PFSK-1 (cell line): ENCODE measurements at regions not wholly inside any gene's neighbourhood (a gene's known extent, or its start where the extent isn't known, plus 50 kb on each side); places are given as distances from the start of the nearest gene placed in this dataset.

Experiments
- FOXP2 ChIP-seq: optimal IDR thresholded peaks from 2 replicates; pipeline ENCODE3; 2011; ENCODE audit warnings: borderline replicate concordance, control low read depth, inconsistent platforms; ENCODE audit not compliant: insufficient read depth; ENCODE audit errors: extremely low read length, extremely low read depth
- POLR2AphosphoS5 ChIP-seq: IDR thresholded peaks from 2 replicates; pipeline ENCODE4 v1.6.1; 2012; ENCODE audit warnings: low read depth, mild to moderate bottlenecking, control low read depth, low read length, moderate library complexity
- REST ChIP-seq, 2 experiments: IDR thresholded peaks; 2 replicates each; pipeline versions ENCODE4 v1.6.1 to v1.8.0; 2011 to 2012; ENCODE audit warnings: low read depth in 2 of 2, low read length in 2 of 2, control low read depth in 1 of 2, inconsistent platforms in 1 of 2, mild to moderate bottlenecking in 1 of 2, moderate library complexity in 1 of 2; ENCODE audit not compliant: insufficient read depth in 1 of 2
- SIN3A ChIP-seq: IDR thresholded peaks from 2 replicates; pipeline ENCODE4 v1.6.1; 2012; ENCODE audit warnings: mild to moderate bottlenecking, low read length, moderate library complexity, borderline replicate concordance; ENCODE audit not compliant: insufficient read depth
- TAF1 ChIP-seq: IDR thresholded peaks from 2 replicates; pipeline ENCODE4 v1.6.1; 2012; ENCODE audit warnings: low read length, control low read depth, borderline replicate concordance; ENCODE audit not compliant: insufficient read depth

- TF ChIP-seq TAF1, result no peak
- TF ChIP-seq FOXP2, result no peak
Observed at GRCh38 chr1:119226321-119226720, 85.9 kb upstream of the WARS2 start.

GRCh38 chr1:119226913-119227312 lies 86.5 kb upstream of the WARS2 start:
- TF ChIP-seq REST (IDR thresholded peaks at IDR 0.05; ENCODE audit: insufficient read depth in 1 of 2, low read depth in 2 of 2, low read length in 2 of 2), result no peak
- TF ChIP-seq FOXP2, result no peak
- TF ChIP-seq TAF1, result no peak
- TF ChIP-seq SIN3A, result no peak
- no peak for TF ChIP-seq POLR2AphosphoS5

- TF ChIP-seq TAF1 (no peak), FOXP2 (no peak), REST (IDR thresholded peaks at IDR 0.05; ENCODE audit: insufficient read depth in 1 of 2, low read depth in 2 of 2, low read length in 2 of 2) (no peak), POLR2AphosphoS5 (no peak), SIN3A (no peak)
Observed at GRCh38 chr1:119227456-119227855, 87.0 kb upstream of the WARS2 start.

- TF ChIP-seq POLR2AphosphoS5 (no peak), REST (IDR thresholded peaks at IDR 0.05; ENCODE audit: insufficient read depth in 1 of 2, low read depth in 2 of 2, low read length in 2 of 2) (no peak)
Observed at GRCh38 chr1:119228335-119229080, 88.1 kb upstream of the WARS2 start.

GRCh38 chr1:119235120-119235519 lies 94.7 kb upstream of the WARS2 start:
- TF ChIP-seq SIN3A (no peak), POLR2AphosphoS5 (no peak), REST (IDR thresholded peaks at IDR 0.05; ENCODE audit: insufficient read depth in 1 of 2, low read depth in 2 of 2, low read length in 2 of 2) (no peak), FOXP2 (no peak), TAF1 (no peak)
